ENCODE measurements at regions not wholly inside any gene's neighbourhood (a gene's known extent, or its start where the extent isn't known, plus 50 kb on each side); places are given as distances from the start of the nearest gene placed in this dataset.

DNA sequence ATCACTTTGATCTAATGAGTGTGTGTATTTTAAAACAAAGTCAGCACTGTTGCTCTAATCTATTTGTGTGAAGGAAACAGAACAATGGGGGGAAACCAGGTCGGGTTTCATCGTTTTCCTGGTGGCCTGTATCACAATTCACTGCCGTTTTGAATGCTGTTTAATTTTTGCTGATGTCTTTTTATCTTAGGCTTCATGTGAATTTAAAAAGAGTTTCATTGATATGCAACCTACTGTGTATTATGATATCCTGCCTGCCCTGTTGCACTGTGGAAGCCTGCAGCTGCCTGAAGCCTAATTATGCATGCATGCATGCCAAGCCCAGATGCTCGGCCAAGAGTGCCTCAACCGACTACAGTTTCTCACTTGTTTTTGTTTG is 307.5 kb downstream of the ZNF608 start:
- Mint-ChIP-seq H3K9me3 (ENCODE audit: low read depth, unreplicated experiment) (no peaks in the 10 kb centered on the region), H3K27ac (ENCODE audit: unreplicated experiment) (no peak overlapping the region), H3K4me1 (ENCODE audit: low read depth, unreplicated experiment) (no peaks in the 10 kb centered on the region), H3K36me3 (ENCODE audit: insufficient read depth, unreplicated experiment) (no peaks in the 10 kb centered on the region), H3K27me3 (ENCODE audit: unreplicated experiment) (no peaks in the 10 kb centered on the region), H3K4me3 (ENCODE audit: low read depth, unreplicated experiment) (no peak overlapping the region)
- no peak for TF ChIP-seq CTCF (IDR thresholded peaks at IDR 0.05; ENCODE audit: unreplicated experiment)
- intact Hi-C loops (cut with micrococcal nuclease; ENCODE audit: unreplicated experiment): no loop called here
- no peak for DNase-seq
- CTCF ChIA-PET: no interaction called here
- no TSS peak for BruUV-seq (replicated peaks)

- no peak for TF ChIP-seq CTCF (IDR thresholded peaks at IDR 0.05; ENCODE audit: unreplicated experiment)
- DNase-seq: no peak
- CTCF ChIA-PET: no interaction called here
- H3K9me3 Mint-ChIP-seq (ENCODE audit: low read depth, unreplicated experiment): no peaks in the 10 kb centered on the region
- H3K4me1 Mint-ChIP-seq (ENCODE audit: low read depth, unreplicated experiment): no peaks in the 10 kb centered on the region
- no peaks in the 10 kb centered on the region for H3K27me3 Mint-ChIP-seq (ENCODE audit: unreplicated experiment)
- intact Hi-C loops (cut with micrococcal nuclease; ENCODE audit: unreplicated experiment): no loop called here
- no peaks in the 10 kb centered on the region for H3K36me3 Mint-ChIP-seq (ENCODE audit: insufficient read depth, unreplicated experiment)
- no TSS peak for BruUV-seq (replicated peaks)
- H3K27ac Mint-ChIP-seq (ENCODE audit: unreplicated experiment): no peak overlapping the region
- H3K4me3 Mint-ChIP-seq (ENCODE audit: low read depth, unreplicated experiment): no peak overlapping the region
Observed at GRCh38 chr5:124438026-124438902, 308.2 kb downstream of the ZNF608 start.

- no TSS peak for BruUV-seq (replicated peaks)
- DNase-seq: no peak
- H3K27ac Mint-ChIP-seq (ENCODE audit: unreplicated experiment): no peak overlapping the region
- intact Hi-C loops (cut with micrococcal nuclease; ENCODE audit: unreplicated experiment): no loop called here
- H3K4me3 Mint-ChIP-seq (ENCODE audit: low read depth, unreplicated experiment): no peak overlapping the region
- H3K27me3 Mint-ChIP-seq (ENCODE audit: unreplicated experiment): no peaks in the 10 kb centered on the region
- peaks cover 4% of the 10 kb centered on the region for H3K9me3 Mint-ChIP-seq (ENCODE audit: low read depth, unreplicated experiment)
- H3K4me1 Mint-ChIP-seq (ENCODE audit: low read depth, unreplicated experiment): no peaks in the 10 kb centered on the region
- no peaks in the 10 kb centered on the region for H3K36me3 Mint-ChIP-seq (ENCODE audit: insufficient read depth, unreplicated experiment)
- CTCF ChIA-PET: interaction anchor here (0.6 kb wide), 1 partner anchor 891 kb away, joined by 3 read pairs; no protein-coding TSS in a partner anchor
- TF ChIP-seq CTCF (IDR thresholded peaks at IDR 0.05; ENCODE audit: unreplicated experiment): no peak
Observed at GRCh38 chr5:124436294-124436693, 310.1 kb downstream of the ZNF608 start.

- Mint-ChIP-seq H3K27me3 (ENCODE audit: unreplicated experiment) (no peaks in the 10 kb centered on the region), H3K36me3 (ENCODE audit: insufficient read depth, unreplicated experiment) (no peaks in the 10 kb centered on the region), H3K9me3 (ENCODE audit: low read depth, unreplicated experiment) (peaks cover 9% of the 10 kb centered on the region), H3K4me1 (ENCODE audit: low read depth, unreplicated experiment) (no peaks in the 10 kb centered on the region), H3K27ac (ENCODE audit: unreplicated experiment) (no peak overlapping the region), H3K4me3 (ENCODE audit: low read depth, unreplicated experiment) (no peak overlapping the region)
- no peak for TF ChIP-seq CTCF (IDR thresholded peaks at IDR 0.05; ENCODE audit: unreplicated experiment)
- no TSS peak for BruUV-seq (replicated peaks)
- no peak for DNase-seq
- intact Hi-C loops (cut with micrococcal nuclease; ENCODE audit: unreplicated experiment): no loop called here
- CTCF ChIA-PET: no interaction called here
Observed at GRCh38 chr5:124433170-124433569, 313.3 kb downstream of the ZNF608 start.
